ENCODE measurements at regions not wholly inside any gene's neighbourhood (a gene's known extent, or its start where the extent isn't known, plus 50 kb on each side); places are given as distances from the start of the nearest gene placed in this dataset.
"Not testable (repeated sequence)": the region's sequence is repeated elsewhere in the genome, so short reads cannot be mapped to it uniquely, and the experiment has no call there.

DNA sequence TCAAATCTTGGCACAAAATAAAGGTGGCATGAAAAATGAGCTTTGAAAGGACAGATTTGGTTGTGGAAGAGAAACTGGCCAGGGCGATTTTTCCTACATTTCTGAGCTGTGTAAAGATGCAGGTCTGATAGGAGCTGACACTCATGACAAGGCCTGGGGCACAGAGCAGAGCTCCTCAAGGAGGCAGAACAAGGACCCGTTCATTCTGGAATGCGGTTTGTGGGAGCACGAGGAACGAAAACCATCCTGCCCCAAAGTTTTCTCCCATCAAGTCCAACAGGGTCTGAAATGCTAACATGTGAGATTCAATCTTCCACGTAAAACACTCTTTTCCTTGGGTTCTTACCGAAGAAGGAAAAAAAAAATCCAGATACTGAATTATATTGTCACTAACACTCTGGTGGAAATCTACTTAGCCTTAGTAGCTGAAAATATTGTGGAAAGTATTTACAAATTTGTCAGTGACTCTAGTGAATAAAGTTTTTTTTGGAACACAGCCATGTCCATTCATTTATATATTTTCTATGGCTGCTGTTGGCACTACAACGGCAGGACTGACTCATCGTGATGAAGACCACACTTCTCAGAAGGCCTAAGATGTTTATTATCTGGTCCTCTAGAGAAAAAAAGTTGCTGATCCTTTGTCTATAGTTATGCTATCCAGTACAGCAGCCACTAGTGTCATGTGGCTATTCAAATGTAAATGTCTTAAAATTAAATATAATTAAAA, 215.7 kb downstream of the BAMBI start:
- H3K4me3 ChIP-seq (ENCODE audit: low read depth, poor library complexity, severe bottlenecking) = no peak overlapping the region
- intact Hi-C loops (cut with DNase I; ENCODE audit: low total_unique reads) = no loop called here
- no peak for DNase-seq (ENCODE audit: low spot score in 2 of 2)
- 70 to 73% methylated on average over 9 of the region's 9 CpGs for WGBS, 2 donors
- TF ChIP-seq, protein P1, sequence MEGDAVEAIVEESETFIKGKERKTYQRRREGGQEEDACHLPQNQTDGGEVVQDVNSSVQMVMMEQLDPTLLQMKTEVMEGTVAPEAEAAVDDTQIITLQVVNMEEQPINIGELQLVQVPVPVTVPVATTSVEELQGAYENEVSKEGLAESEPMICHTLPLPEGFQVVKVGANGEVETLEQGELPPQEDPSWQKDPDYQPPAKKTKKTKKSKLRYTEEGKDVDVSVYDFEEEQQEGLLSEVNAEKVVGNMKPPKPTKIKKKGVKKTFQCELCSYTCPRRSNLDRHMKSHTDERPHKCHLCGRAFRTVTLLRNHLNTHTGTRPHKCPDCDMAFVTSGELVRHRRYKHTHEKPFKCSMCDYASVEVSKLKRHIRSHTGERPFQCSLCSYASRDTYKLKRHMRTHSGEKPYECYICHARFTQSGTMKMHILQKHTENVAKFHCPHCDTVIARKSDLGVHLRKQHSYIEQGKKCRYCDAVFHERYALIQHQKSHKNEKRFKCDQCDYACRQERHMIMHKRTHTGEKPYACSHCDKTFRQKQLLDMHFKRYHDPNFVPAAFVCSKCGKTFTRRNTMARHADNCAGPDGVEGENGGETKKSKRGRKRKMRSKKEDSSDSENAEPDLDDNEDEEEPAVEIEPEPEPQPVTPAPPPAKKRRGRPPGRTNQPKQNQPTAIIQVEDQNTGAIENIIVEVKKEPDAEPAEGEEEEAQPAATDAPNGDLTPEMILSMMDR (IDR thresholded peaks at IDR 0.05) = no peak
- no peak for TF ChIP-seq POLR2A (IDR thresholded peaks at IDR 0.05)

GRCh38 chr10:28894146-28894545, 216.8 kb downstream of the BAMBI start:
- WGBS, 2 donors = 86% methylated on average over 5 of the region's 5 CpGs
- TF ChIP-seq, protein P1 (IDR thresholded peaks at IDR 0.05) = no peak
- no peak for TF ChIP-seq POLR2A (IDR thresholded peaks at IDR 0.05)
- no peak overlapping the region for H3K4me3 ChIP-seq (ENCODE audit: low read depth, poor library complexity, severe bottlenecking)
- intact Hi-C loops (cut with DNase I; ENCODE audit: low total_unique reads) = no loop called here
- DNase-seq (ENCODE audit: low spot score in 2 of 2) = no peak

DNA sequence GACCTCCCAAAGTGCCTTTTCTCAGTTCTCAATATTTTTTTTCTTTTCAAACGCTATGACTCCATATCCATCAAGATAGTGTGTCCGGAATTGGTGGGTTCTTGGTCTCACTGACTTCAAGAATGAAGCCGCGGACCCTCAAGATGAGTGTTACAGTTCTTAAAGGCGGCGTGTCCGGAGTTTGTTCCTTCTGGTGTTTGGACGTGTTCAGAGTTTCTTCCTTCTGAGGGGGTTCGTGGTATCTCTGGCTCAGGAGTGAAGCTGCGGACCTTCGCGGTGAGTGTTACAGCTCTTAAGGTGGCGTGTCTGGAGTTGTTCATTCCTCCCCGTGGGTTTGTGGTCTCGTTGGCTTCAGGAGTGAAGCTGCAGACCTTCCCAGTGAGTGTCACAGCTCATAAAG, 218.3 kb downstream of the BAMBI start:
- DNase-seq (ENCODE audit: low spot score in 2 of 2); H3K4me3 ChIP-seq (ENCODE audit: low read depth, poor library complexity, severe bottlenecking); intact Hi-C loops (cut with DNase I; ENCODE audit: low total_unique reads): not testable (repeated sequence)
- 86 to 88% methylated on average over 15 of the region's 15 CpGs for WGBS, 2 donors

DNA sequence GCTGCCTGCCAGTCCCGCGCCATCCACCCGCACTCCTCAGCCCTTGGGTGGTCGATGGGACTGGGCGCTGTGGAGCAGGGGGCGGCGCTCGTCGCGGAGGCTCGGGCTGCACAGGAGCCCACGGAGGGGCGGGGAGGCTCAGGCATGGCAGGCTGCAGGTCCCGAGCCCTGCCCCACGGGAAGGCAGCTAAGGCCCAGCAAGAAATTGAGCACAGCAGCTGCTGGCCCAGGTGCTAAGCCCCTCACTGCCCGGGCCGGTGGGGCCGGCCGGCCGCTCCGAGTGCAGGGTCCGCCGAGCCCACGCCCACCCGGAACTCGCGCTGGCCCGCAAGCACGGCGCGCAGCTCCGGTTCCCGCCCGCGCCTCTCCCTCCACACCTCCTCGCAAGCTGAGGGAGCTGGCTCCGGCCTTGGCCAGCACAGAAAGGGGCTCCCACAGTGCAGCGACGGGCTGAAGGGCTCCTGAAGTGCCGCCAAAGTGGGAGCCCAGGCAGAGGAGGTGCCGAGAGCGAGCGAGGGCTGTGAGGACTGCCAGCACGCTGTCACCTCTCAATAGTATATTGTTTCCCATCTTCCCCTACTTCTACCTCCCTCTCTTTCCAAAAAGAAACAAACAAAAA, 219.6 kb downstream of the BAMBI start:
- DNase-seq (ENCODE audit: low spot score in 2 of 2); intact Hi-C loops (cut with DNase I; ENCODE audit: low total_unique reads); H3K4me3 ChIP-seq (ENCODE audit: low read depth, poor library complexity, severe bottlenecking): not testable (repeated sequence)
- WGBS, 2 donors = 95 to 96% methylated on average over 32 to 42 of the region's 44 CpGs

DNA sequence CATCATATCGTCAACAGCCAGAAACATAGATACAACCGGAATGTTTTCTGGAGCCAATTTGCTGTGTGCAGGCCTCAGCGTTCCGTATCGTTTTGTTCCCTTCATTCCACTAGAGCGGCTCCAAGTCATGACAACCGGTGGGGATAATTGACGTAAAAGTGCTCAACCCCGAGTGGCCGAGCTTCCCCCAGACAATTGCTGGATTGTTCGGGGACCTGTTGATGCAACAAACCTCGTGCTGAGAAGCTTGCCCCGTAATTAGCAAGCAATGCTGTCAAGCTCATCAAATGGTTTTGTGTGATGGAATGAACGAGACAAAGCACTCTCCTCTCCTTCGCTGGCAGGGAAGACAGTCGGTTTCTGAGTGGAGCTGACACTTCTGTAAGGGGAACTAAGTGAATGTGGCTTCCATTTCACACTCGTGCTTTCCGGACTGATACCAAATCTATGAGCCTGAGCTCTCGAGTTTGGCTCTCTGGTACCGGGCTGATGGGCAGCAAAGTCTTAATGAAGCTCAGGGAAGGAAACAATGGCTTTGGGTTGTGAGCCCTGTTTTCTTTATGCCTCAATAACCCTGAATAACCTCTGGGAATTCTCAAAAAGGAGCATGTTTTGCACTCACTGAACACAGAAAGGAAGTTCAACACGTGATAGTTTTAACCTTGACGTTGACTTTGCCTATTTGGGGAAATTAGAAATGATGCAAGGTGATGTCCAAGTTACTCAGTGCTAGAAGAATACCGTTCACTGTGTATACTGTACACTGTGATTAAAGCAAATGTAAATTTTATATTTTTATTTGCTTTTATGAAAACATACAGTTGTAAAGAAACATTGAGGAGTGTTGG, 220.5 kb downstream of the BAMBI start:
- 82 to 86% methylated on average over 23 of the region's 23 CpGs for WGBS, 2 donors
- no peak overlapping the region for H3K4me3 ChIP-seq (ENCODE audit: low read depth, poor library complexity, severe bottlenecking)
- intact Hi-C loops (cut with DNase I; ENCODE audit: low total_unique reads) = no loop called here
- no peak for TF ChIP-seq POLR2A (IDR thresholded peaks at IDR 0.05)
- TF ChIP-seq, protein P1 (IDR thresholded peaks at IDR 0.05) = no peak
- no peak for DNase-seq (ENCODE audit: low spot score in 2 of 2)

DNA sequence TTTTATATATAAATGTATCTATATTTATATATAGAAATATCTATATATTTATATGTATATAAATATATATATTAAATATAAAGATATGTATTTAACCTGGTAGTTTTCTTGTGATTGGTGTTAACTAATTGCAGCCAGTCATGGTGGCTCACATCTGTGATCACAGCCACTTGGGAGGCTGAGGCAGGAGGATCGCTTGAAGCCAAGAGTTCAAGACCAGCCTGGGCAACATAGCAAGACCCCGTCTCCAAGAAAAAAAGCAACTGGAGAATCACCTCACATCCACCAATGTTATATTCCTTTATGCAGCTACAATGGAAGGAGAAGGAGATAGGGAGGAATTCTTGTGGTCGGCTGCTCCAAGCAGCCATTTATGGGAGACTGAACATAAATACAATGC, 224.9 kb downstream of the BAMBI start:
- H3K4me3 ChIP-seq (ENCODE audit: low read depth, poor library complexity, severe bottlenecking) = no peak overlapping the region
- DNase-seq (ENCODE audit: low spot score in 2 of 2) = no peak
- no peak for TF ChIP-seq POLR2A (IDR thresholded peaks at IDR 0.05)
- TF ChIP-seq, protein P1 (IDR thresholded peaks at IDR 0.05) = no peak
- intact Hi-C loops (cut with DNase I; ENCODE audit: low total_unique reads) = loop anchor here (5.0 kb wide), 1 partner anchor 770 kb away; no protein-coding TSS in a partner anchor
- WGBS, 2 donors = 95 to 98% methylated on average over 3 of the region's 3 CpGs

All from lower leg skin (tissue), 4 donors.